GM12878 (cell line): ENCODE measurements at regions not wholly inside any gene's neighbourhood (a gene's known extent, or its start where the extent isn't known, plus 50 kb on each side); places are given as distances from the start of the nearest gene placed in this dataset.

Experiments
- CEBPB ChIP-seq, 2 experiments: fragments of 150-350 bp in 1 of 2; IDR thresholded peaks; 2 replicates each; pipeline ENCODE4 v1.6.1; 2012 to 2014; ENCODE audit warnings: low read depth in 2 of 2, low read length in 2 of 2, borderline replicate concordance in 1 of 2, inconsistent platforms in 1 of 2
- DPF2 ChIP-seq: fragments of 450-650 bp; IDR thresholded peaks from 2 replicates; pipeline ENCODE4 v1.6.1; 2017; ENCODE audit warnings: mild to moderate bottlenecking
- FOS ChIP-seq: IDR thresholded peaks from 3 replicates; pipeline ENCODE4 v1.6.1; 2011; ENCODE audit warnings: borderline replicate concordance; ENCODE audit not compliant: insufficient read length; ENCODE audit errors: extremely low read depth
- FOXM1 ChIP-seq: IDR thresholded peaks from 2 replicates; pipeline ENCODE4 v1.6.1; 2012; ENCODE audit warnings: low read depth, mild to moderate bottlenecking, inconsistent platforms, low read length, moderate library complexity
- GATAD2B ChIP-seq: fragments of 450-650 bp; conservative IDR thresholded peaks from 2 replicates; pipeline ENCODE4 v1.6.1; 2017; ENCODE audit warnings: low read depth, mild to moderate bottlenecking, moderate library complexity
- IKZF1 ChIP-seq: fragments of 450-650 bp; conservative IDR thresholded peaks from 2 replicates; pipeline ENCODE4 v1.6.1; 2017; ENCODE audit warnings: antibody characterized with exemption, mild to moderate bottlenecking
- IKZF2 ChIP-seq, 2 experiments: fragments of 450-650 bp; IDR thresholded peaks; 2 replicates each; pipeline ENCODE4 v1.6.1; 2017; ENCODE audit warnings: mild to moderate bottlenecking in 2 of 2, moderate library complexity in 2 of 2
- MTA2 ChIP-seq: fragments of 450-650 bp; IDR thresholded peaks from 2 replicates; pipeline ENCODE4 v1.6.1; 2016; ENCODE audit warnings: low read depth, mild to moderate bottlenecking, moderate library complexity
- NFIC ChIP-seq: IDR thresholded peaks from 2 replicates; pipeline ENCODE4 v1.6.1; 2012; ENCODE audit warnings: low read depth, mild to moderate bottlenecking, inconsistent platforms, low read length, moderate library complexity
- RUNX3 ChIP-seq: IDR thresholded peaks from 2 replicates; pipeline ENCODE4 v1.6.1; 2012; ENCODE audit warnings: low read length, inconsistent platforms
- SPI1 ChIP-seq: IDR thresholded peaks from 2 replicates; pipeline ENCODE4 v1.6.1; 2011; ENCODE audit warnings: low read depth, mild to moderate bottlenecking, low read length, moderate library complexity, borderline replicate concordance; ENCODE audit not compliant: insufficient read depth
- SREBF2 ChIP-seq: IDR thresholded peaks from 2 replicates; pipeline ENCODE4 v1.6.1; 2012; ENCODE audit warnings: mild to moderate bottlenecking, low read length
- TBL1XR1 ChIP-seq: IDR thresholded peaks from 2 replicates; pipeline ENCODE4 v1.6.1; 2012; ENCODE audit warnings: low read depth, low read length, improper control_type of control experiment
- TCF3 ChIP-seq: IDR thresholded peaks from 2 replicates; pipeline ENCODE4 v1.6.1; 2012; ENCODE audit warnings: low read depth, mild to moderate bottlenecking, low read length, borderline replicate concordance; ENCODE audit not compliant: insufficient read depth
- ZNF217 ChIP-seq: fragments of 450-650 bp; IDR thresholded peaks from 2 replicates; pipeline ENCODE4 v1.6.1; 2017; ENCODE audit warnings: antibody characterized with exemption, mild to moderate bottlenecking
- TF ChIP-seq, protein P1 (sequence below): IDR thresholded peaks from 2 replicates; pipeline ENCODE4 v1.6.1; 2011; ENCODE audit warnings: borderline replicate concordance, low read depth, mild to moderate bottlenecking, moderate library complexity, low read length; ENCODE audit not compliant: insufficient read depth, poor library complexity, severe bottlenecking
- TF ChIP-seq, protein P2 (sequence below): fragments of 450-650 bp; formaldehyde crosslinking; IDR thresholded peaks from 2 replicates; pipeline ENCODE4 v1.4.0; 2022; ENCODE audit warnings: mild to moderate bottlenecking, moderate library complexity
- TF ChIP-seq, protein P3 (sequence below): fragments of 450-650 bp; IDR thresholded peaks from 2 replicates; pipeline ENCODE4 v1.6.1; 2014; ENCODE audit warnings: mild to moderate bottlenecking

DNA sequence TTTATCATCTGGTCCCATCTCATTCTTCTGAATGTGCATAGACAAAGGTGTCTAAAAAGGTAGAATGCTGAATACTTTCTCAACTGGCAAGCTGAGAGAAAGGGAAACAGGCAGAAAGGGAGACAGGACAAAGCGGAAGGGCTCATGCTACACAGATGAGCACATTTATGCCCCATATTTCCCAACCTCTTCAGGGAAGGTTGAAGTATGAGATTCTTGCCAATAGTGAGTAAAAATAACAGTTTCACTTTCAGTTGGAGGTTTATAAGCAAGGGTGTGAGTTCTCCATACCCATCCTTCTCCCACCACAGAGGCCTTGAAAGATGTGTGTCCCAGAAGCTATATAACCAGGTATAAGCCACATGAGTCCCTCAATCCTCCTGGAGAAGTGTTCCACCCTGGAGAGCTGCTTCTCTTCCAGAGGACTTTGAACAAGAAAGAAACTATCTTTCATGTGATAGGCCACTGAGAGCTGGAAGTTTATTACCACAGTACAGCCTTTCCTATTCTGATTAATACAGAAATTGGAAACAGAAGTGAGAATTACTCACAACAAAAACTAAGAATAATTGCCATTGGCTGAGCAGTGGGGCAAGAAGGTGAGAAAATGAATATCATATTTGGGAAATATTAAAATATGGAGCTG is 709.4 kb upstream of the NR2F2 start (continued):
- no peak for TF ChIP-seq CEBPB (IDR thresholded peaks at IDR 0.05; ENCODE audit: borderline replicate concordance in 1 of 2, low read depth in 2 of 2, low read length in 2 of 2)
- peak; percentile 60 for TF ChIP-seq DPF2
- TF ChIP-seq, protein P1, sequence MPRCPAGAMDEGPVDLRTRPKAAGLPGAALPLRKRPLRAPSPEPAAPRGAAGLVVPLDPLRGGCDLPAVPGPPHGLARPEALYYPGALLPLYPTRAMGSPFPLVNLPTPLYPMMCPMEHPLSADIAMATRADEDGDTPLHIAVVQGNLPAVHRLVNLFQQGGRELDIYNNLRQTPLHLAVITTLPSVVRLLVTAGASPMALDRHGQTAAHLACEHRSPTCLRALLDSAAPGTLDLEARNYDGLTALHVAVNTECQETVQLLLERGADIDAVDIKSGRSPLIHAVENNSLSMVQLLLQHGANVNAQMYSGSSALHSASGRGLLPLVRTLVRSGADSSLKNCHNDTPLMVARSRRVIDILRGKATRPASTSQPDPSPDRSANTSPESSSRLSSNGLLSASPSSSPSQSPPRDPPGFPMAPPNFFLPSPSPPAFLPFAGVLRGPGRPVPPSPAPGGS, result no peak
- TF ChIP-seq, protein P2, sequence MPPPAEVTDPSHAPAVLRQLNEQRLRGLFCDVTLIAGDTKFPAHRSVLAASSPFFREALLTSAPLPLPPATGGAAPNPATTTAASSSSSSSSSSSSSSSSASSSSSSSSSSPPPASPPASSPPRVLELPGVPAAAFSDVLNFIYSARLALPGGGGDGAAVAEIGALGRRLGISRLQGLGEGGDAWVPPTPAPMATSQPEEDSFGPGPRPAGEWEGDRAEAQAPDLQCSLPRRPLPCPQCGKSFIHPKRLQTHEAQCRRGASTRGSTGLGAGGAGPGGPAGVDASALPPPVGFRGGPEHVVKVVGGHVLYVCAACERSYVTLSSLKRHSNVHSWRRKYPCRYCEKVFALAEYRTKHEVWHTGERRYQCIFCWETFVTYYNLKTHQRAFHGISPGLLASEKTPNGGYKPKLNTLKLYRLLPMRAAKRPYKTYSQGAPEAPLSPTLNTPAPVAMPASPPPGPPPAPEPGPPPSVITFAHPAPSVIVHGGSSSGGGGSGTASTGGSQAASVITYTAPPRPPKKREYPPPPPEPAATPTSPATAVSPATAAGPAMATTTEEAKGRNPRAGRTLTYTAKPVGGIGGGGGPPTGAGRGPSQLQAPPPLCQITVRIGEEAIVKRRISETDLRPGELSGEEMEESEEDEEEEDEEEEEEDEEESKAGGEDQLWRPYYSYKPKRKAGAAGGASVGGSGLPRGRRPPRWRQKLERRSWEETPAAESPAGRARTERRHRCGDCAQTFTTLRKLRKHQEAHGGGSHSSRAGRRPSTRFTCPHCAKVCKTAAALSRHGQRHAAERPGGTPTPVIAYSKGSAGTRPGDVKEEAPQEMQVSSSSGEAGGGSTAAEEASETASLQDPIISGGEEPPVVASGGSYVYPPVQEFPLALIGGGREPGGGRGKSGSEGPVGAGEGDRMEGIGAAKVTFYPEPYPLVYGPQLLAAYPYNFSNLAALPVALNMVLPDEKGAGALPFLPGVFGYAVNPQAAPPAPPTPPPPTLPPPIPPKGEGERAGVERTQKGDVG (CRISPR knock-in tag), result no peak
- peak; percentile 20; the same call in 1 of the 2 replicates for TF ChIP-seq SPI1
- TF ChIP-seq ZNF217, result 0 out of 2 replicates have a peak, but pooled peaks have one; percentile 49
- 0 out of 2 replicates have a peak, but pooled peaks have one; percentile 39 for TF ChIP-seq GATAD2B
- peak; percentile 31; the same call in 1 of the 2 replicates for TF ChIP-seq NFIC
- TF ChIP-seq FOS, result no peak
- TF ChIP-seq FOXM1, result 0 out of 2 replicates have a peak, but pooled peaks have one; percentile 28
- TF ChIP-seq IKZF1, result peak; percentile 81
- peak; percentile 77 to 80 for TF ChIP-seq IKZF2 (IDR thresholded peaks at IDR 0.05)
- TF ChIP-seq, protein P3, sequence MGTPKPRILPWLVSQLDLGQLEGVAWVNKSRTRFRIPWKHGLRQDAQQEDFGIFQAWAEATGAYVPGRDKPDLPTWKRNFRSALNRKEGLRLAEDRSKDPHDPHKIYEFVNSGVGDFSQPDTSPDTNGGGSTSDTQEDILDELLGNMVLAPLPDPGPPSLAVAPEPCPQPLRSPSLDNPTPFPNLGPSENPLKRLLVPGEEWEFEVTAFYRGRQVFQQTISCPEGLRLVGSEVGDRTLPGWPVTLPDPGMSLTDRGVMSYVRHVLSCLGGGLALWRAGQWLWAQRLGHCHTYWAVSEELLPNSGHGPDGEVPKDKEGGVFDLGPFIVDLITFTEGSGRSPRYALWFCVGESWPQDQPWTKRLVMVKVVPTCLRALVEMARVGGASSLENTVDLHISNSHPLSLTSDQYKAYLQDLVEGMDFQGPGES, result no peak
- peak; percentile 32; the same call in 1 of the 2 replicates for TF ChIP-seq RUNX3
- no peak for TF ChIP-seq TCF3
- TF ChIP-seq MTA2, result peak; percentile 65; the same call in 1 of the 2 replicates
- TF ChIP-seq TBL1XR1, result no peak
- no peak for TF ChIP-seq SREBF2
